GM12878 (cell line): ENCODE measurements at regions not wholly inside any gene's neighbourhood (a gene's known extent, or its start where the extent isn't known, plus 50 kb on each side); places are given as distances from the start of the nearest gene placed in this dataset.

ENCODE experiments used
- ATAC-seq: fragments of 200-7000 bp; cut with Tn5 transposase; 3 replicates; pipeline ENCODE4 v1.9.1; 2020; ENCODE audit warnings: mild to moderate bottlenecking, moderate library complexity
- BruUV-seq: library from RNA; stranded (reverse); fragments of 400-500 nt; replicated peaks from 2 replicates; lab custom pipeline; 2021; lab: Mats Ljungman, UMichigan
- CTCF ChIA-PET: fragments of 300-600 bp; sonication (Branson Sonifier 250); formaldehyde crosslinking; extraction: SDS; loops from one replicate; lab custom pipeline; 2021; ENCODE audit warnings: inconsistent platforms; lab: Yijun Ruan, JAX
- POLR2A ChIA-PET: fragments of 350-600 bp; formaldehyde crosslinking; extraction: SDS; loops from one replicate; lab custom pipeline; 2021; ENCODE audit warnings: inconsistent platforms; lab: Charles Lee
- RAD21 ChIA-PET: fragments of 300-600 bp; sonication (Branson Sonifier 250); formaldehyde crosslinking; loops from one replicate; lab custom pipeline; 2023; ENCODE audit warnings: antibody characterized with exemption; ENCODE audit not compliant: unreplicated experiment; lab: Charles Lee
- SMC1A ChIA-PET: fragments of 300-600 bp; sonication (Branson Sonifier 250); formaldehyde crosslinking; loops from one replicate; lab custom pipeline; 2023; ENCODE audit not compliant: unreplicated experiment, uncharacterized antibody; lab: Charles Lee
- DNase-seq: peaks from one replicate; pipeline ENCODE4 v3.0.0-alpha.2; 2011; ENCODE audit warnings: low read depth, low spot score
- FAIRE-seq: peaks from 3 replicates; lab custom pipeline; 2011; peaks lifted over from hg19 to GRCh38; lab: Jason Lieb, UNC
- H2AFZ ChIP-seq: 2 replicates; pipeline ENCODE4 v1.6.0; 2011; ENCODE audit warnings: low read depth, low read length, control low read depth; ENCODE audit not compliant: control insufficient read depth
- H3K27ac ChIP-seq: 2 replicates; pipeline ENCODE4 v1.5.1; 2011; ENCODE audit warnings: control low read depth; ENCODE audit not compliant: control insufficient read depth, insufficient read depth
- H3K27me3 ChIP-seq, 2 experiments: replicated peaks in 1 of 2; 2 replicates each; pipeline versions ENCODE4 v1.6.0 to v1.6.1; 2011; ENCODE audit warnings: low read length in 1 of 2; ENCODE audit not compliant: control insufficient read depth in 2 of 2, insufficient read depth in 2 of 2
- H3K36me3 ChIP-seq, 2 experiments: 2 replicates each; pipeline ENCODE4 v1.5.1; 2011; ENCODE audit warnings: low read length in 1 of 2; ENCODE audit not compliant: control insufficient read depth in 2 of 2, insufficient read depth in 2 of 2
- H3K4me1 ChIP-seq: 2 replicates; pipeline ENCODE4 v1.6.1; 2011; ENCODE audit warnings: mild to moderate bottlenecking, low read length, moderate library complexity, mixed read lengths; ENCODE audit not compliant: control insufficient read depth, insufficient read depth
- H3K4me2 ChIP-seq: 2 replicates; pipeline ENCODE4 v1.6.0; 2011; ENCODE audit warnings: control low read depth; ENCODE audit not compliant: control insufficient read depth, insufficient read depth
- H3K4me3 ChIP-seq: fragments of 200-600 bp; sonication (generic); 2 replicates; pipeline ENCODE4 v1.5.1; 2016
- H3K79me2 ChIP-seq: 2 replicates; pipeline ENCODE4 v1.6.0; 2011; ENCODE audit warnings: low read length; ENCODE audit not compliant: control insufficient read depth, insufficient read depth
- H3K9ac ChIP-seq: 2 replicates; pipeline ENCODE4 v1.8.0; 2011; ENCODE audit warnings: low read length, control low read depth, mixed read lengths; ENCODE audit not compliant: control insufficient read depth, insufficient read depth
- H3K9me3 ChIP-seq: replicated peaks from 3 replicates; pipeline ENCODE4 v1.5.1; 2011; ENCODE audit warnings: mild to moderate bottlenecking, low read length; ENCODE audit not compliant: control insufficient read depth, insufficient read depth
- H4K20me1 ChIP-seq: 2 replicates; pipeline ENCODE4 v1.6.0; 2011; ENCODE audit not compliant: control insufficient read depth, insufficient read depth
- BRCA1 ChIP-seq: IDR thresholded peaks from 2 replicates; pipeline ENCODE4 v1.6.1; 2011; ENCODE audit warnings: low read depth, low read length, improper control_type of control experiment
- GABPA ChIP-seq: IDR thresholded peaks from 2 replicates; pipeline ENCODE4 v1.6.1; 2014; ENCODE audit warnings: antibody characterized with exemption, low read depth, mild to moderate bottlenecking, inconsistent platforms
- IRF4 ChIP-seq: IDR thresholded peaks from 2 replicates; pipeline ENCODE4 v1.6.1; 2011; ENCODE audit warnings: low read depth, low read length
- NR2C2 ChIP-seq: IDR thresholded peaks from 2 replicates; pipeline ENCODE4 v1.6.1; 2011; ENCODE audit warnings: borderline replicate concordance, low read depth; ENCODE audit not compliant: control insufficient read depth, insufficient read length
- NRF1 ChIP-seq: conservative IDR thresholded peaks from 2 replicates; pipeline ENCODE4 v1.6.1; 2011; ENCODE audit warnings: mild to moderate bottlenecking, low read depth, low read length, improper control_type of control experiment
- PAX8 ChIP-seq: fragments of 450-650 bp; IDR thresholded peaks from 2 replicates; pipeline ENCODE4 v1.6.1; 2017; ENCODE audit warnings: mild to moderate bottlenecking, moderate library complexity
- PML ChIP-seq: IDR thresholded peaks from 2 replicates; pipeline ENCODE4 v1.6.1; 2012; ENCODE audit warnings: low read length, inconsistent platforms
- POLR2A ChIP-seq: IDR thresholded peaks from 2 replicates; pipeline ENCODE4 v1.6.1; 2011; ENCODE audit warnings: low read depth, mild to moderate bottlenecking, low read length
- RAD21 ChIP-seq: IDR thresholded peaks from 2 replicates; pipeline ENCODE4 v1.6.1; 2011; ENCODE audit warnings: mild to moderate bottlenecking, low read depth, low read length, moderate library complexity; ENCODE audit not compliant: insufficient read depth
- RUNX3 ChIP-seq: IDR thresholded peaks from 2 replicates; pipeline ENCODE4 v1.6.1; 2012; ENCODE audit warnings: low read length, inconsistent platforms
- SMARCA5 ChIP-seq: fragments of 450-650 bp; IDR thresholded peaks from 2 replicates; pipeline ENCODE4 v1.6.1; 2017; ENCODE audit warnings: mild to moderate bottlenecking
- SMC3 ChIP-seq: IDR thresholded peaks from 2 replicates; pipeline ENCODE4 v1.6.1; 2011; ENCODE audit warnings: low read length, improper control_type of control experiment, borderline replicate concordance
- SP1 ChIP-seq: IDR thresholded peaks from one replicate; pipeline ENCODE4 v1.6.1; 2011; ENCODE audit warnings: low read depth, low read length
- SUZ12 ChIP-seq: fragments of 200-600 bp; sonication (generic); IDR thresholded peaks from one replicate; pipeline ENCODE4 v1.6.1; 2018; ENCODE audit warnings: antibody characterized with exemption, mild to moderate bottlenecking; ENCODE audit not compliant: unreplicated experiment
- TCF3 ChIP-seq: IDR thresholded peaks from 2 replicates; pipeline ENCODE4 v1.6.1; 2012; ENCODE audit warnings: low read depth, mild to moderate bottlenecking, low read length, borderline replicate concordance; ENCODE audit not compliant: insufficient read depth
- ZBED1 ChIP-seq: IDR thresholded peaks from 2 replicates; pipeline ENCODE4 v1.6.1; 2016; ENCODE audit warnings: borderline replicate concordance
- ZNF24 ChIP-seq: fragments of 450-650 bp; IDR thresholded peaks from 2 replicates; pipeline ENCODE4 v1.6.1; 2017; ENCODE audit warnings: antibody characterized with exemption, mild to moderate bottlenecking
- ZNF274 ChIP-seq: IDR thresholded peaks from one replicate; pipeline ENCODE4 v1.8.0; 2011; ENCODE audit not compliant: insufficient read length, insufficient read depth
- ZZZ3 ChIP-seq: IDR thresholded peaks from 2 replicates; pipeline ENCODE4 v1.6.1; 2011; ENCODE audit warnings: low read depth; ENCODE audit not compliant: control insufficient read depth, insufficient read length
- WGBS: methylation state at CpG from one replicate; pipeline ENCODE4 v1.1.6; 2016; ENCODE audit warnings: low lambda C conversion rate; ENCODE audit not compliant: insufficient replicate concordance, insufficient coverage; ENCODE audit errors: missing lambda C conversion rate; 5-methylcytosine and 5-hydroxymethylcytosine counted together
- in situ Hi-C: fragments of 300-500 bp; cut with MboI; formaldehyde crosslinking; loops from 9 replicates; pipeline ENCODE4 v1.14.3; 2018; ENCODE audit warnings: mixed read lengths
- intact Hi-C: fragments of 100-400 bp; cut with micrococcal nuclease; formaldehyde crosslinking; loops from one replicate; pipeline ENCODE4 v1.14.2; 2022; ENCODE audit not compliant: unreplicated experiment
- TF ChIP-seq, protein P1 (sequence below), 3 experiments: IDR thresholded peaks in 2 of 3; conservative IDR thresholded peaks in 1 of 3; 2 replicates each; pipeline ENCODE4 v1.5.1; 2011; ENCODE audit warnings: low read depth in 3 of 3, low read length in 3 of 3, mild to moderate bottlenecking in 3 of 3, control low read depth in 2 of 3, moderate library complexity in 2 of 3, inconsistent platforms in 1 of 3, mixed read lengths in 1 of 3; ENCODE audit not compliant: control insufficient read depth in 2 of 3, insufficient read depth in 1 of 3; ENCODE audit errors: extremely low read depth in 1 of 3
- TF ChIP-seq, protein P2 (sequence below): IDR thresholded peaks from 2 replicates; pipeline ENCODE4 v1.6.1; 2012; ENCODE audit warnings: low read length, inconsistent platforms

DNA sequence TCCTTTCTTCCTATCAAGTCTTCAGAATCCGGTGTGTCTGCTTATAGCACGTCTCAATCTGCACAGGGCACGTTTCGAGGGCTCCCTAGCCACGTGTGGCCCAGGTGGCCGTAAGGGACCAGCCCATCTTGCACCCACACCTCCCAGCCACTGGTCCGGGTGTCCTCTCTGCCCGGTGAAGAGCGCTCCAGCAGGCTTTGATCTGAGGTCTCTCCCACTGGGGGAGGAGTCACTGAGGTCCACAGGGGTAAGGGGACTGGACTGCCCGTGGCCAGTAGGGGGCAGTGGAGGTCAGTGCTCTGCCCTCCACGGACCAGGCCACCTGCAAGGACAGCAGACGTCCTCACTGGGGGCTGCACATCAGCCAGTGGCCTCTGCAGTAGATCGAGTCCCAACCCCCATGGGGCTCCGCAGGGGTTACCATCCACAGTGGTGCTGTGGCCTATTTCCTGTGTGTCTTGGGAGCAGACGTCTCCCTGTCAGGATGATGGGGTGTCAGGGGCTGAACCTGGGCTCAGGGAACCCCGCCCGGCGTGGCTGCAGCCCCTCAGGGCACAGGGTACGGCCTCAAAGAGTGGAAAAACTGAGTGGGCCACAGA lies 204.1 kb upstream of the CIBAR2 start:
- ATAC-seq, result peak; percentile 93
- Histone ChIP-seq H3K36me3 (no peaks in the 10 kb centered on the region), H3K79me2 (no peaks in the 10 kb centered on the region), H3K4me2 (no peak overlapping the region), H3K27ac (no peak overlapping the region), H3K4me1 (no peaks in the 10 kb centered on the region; the same call in 1 of the 2 replicates), H3K9me3 (no peaks in the 10 kb centered on the region), H3K9ac (no peak overlapping the region), H3K27me3 (no peaks in the 10 kb centered on the region), H4K20me1 (no peaks in the 10 kb centered on the region), H2AFZ (no peak overlapping the region), H3K4me3 (no peak overlapping the region)
- ChIA-PET SMC1A (no interaction called here), CTCF (no interaction called here), RAD21 (no interaction called here), POLR2A (no interaction called here)
- WGBS, result 24% methylated on average over 19 of the region's 19 CpGs
- TF ChIP-seq ZZZ3 (no peak), SMC3 (0 out of 2 replicates have a peak, but pooled peaks have one; percentile 7), ZNF24 (no peak), SUZ12 (no peak), NRF1 (no peak), PAX8 (no peak), SMARCA5 (0 out of 2 replicates have a peak, but pooled peaks have one; percentile 16), BRCA1 (no peak), RAD21 (peak; percentile 44), ZBED1 (no peak), RUNX3 (no peak), ZNF274 (no peak), PML (no peak), NR2C2 (no peak), IRF4 (no peak), TCF3 (no peak), SP1 (no peak), GABPA (no peak), POLR2A (no peak)
- TF ChIP-seq, protein P1, sequence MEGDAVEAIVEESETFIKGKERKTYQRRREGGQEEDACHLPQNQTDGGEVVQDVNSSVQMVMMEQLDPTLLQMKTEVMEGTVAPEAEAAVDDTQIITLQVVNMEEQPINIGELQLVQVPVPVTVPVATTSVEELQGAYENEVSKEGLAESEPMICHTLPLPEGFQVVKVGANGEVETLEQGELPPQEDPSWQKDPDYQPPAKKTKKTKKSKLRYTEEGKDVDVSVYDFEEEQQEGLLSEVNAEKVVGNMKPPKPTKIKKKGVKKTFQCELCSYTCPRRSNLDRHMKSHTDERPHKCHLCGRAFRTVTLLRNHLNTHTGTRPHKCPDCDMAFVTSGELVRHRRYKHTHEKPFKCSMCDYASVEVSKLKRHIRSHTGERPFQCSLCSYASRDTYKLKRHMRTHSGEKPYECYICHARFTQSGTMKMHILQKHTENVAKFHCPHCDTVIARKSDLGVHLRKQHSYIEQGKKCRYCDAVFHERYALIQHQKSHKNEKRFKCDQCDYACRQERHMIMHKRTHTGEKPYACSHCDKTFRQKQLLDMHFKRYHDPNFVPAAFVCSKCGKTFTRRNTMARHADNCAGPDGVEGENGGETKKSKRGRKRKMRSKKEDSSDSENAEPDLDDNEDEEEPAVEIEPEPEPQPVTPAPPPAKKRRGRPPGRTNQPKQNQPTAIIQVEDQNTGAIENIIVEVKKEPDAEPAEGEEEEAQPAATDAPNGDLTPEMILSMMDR (IDR thresholded peaks at IDR 0.05 in 2 of 3, conservative IDR thresholded peaks at IDR 0.05 in 1 of 3; ENCODE audit: control insufficient read depth in 2 of 3, extremely low read depth in 1 of 3, insufficient read depth in 1 of 3, low read depth in 3 of 3, low read length in 3 of 3), result peak; percentile 56 to 81 (median 67)
- TF ChIP-seq, protein P2, sequence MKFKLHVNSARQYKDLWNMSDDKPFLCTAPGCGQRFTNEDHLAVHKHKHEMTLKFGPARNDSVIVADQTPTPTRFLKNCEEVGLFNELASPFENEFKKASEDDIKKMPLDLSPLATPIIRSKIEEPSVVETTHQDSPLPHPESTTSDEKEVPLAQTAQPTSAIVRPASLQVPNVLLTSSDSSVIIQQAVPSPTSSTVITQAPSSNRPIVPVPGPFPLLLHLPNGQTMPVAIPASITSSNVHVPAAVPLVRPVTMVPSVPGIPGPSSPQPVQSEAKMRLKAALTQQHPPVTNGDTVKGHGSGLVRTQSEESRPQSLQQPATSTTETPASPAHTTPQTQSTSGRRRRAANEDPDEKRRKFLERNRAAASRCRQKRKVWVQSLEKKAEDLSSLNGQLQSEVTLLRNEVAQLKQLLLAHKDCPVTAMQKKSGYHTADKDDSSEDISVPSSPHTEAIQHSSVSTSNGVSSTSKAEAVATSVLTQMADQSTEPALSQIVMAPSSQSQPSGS, result no peak
- FAIRE-seq, result no peak
- intact Hi-C loops (no loop called here), in situ Hi-C loops (no loop called here)
- DNase-seq, result no peak
- no TSS peak for BruUV-seq
